ENCODE measurements at regions not wholly inside any gene's neighbourhood (a gene's known extent, or its start where the extent isn't known, plus 50 kb on each side); places are given as distances from the start of the nearest gene placed in this dataset.

DNA sequence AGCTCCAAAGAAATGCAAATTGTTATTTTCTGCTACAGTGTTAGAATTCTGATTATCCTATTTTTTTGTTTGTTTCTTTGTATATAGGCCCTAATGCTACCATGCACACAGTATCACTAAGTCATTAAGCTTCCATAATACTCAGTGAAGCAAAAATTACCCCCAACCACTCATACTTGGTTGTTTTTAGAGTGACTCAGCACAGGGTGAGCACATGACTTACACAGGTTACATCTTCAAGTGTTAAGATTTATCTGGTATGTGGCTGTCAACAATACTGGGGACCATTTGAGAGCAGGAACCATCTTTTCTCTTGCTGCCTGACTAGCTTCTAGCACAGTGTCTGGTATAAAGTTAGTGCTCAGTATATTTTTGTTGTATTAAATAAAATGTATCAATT lies 255.8 kb upstream of the SLC24A2 start (continued):
- TF ChIP-seq, protein P1, sequence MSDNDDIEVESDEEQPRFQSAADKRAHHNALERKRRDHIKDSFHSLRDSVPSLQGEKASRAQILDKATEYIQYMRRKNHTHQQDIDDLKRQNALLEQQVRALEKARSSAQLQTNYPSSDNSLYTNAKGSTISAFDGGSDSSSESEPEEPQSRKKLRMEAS (IDR thresholded peaks at IDR 0.05): no peak
- TF ChIP-seq SRF (IDR thresholded peaks at IDR 0.05; ENCODE audit: low read depth, low read length): no peak
- no peak for TF ChIP-seq NRF1 (IDR thresholded peaks at IDR 0.05; ENCODE audit: low read depth, low read length)
- TF ChIP-seq, protein P2, sequence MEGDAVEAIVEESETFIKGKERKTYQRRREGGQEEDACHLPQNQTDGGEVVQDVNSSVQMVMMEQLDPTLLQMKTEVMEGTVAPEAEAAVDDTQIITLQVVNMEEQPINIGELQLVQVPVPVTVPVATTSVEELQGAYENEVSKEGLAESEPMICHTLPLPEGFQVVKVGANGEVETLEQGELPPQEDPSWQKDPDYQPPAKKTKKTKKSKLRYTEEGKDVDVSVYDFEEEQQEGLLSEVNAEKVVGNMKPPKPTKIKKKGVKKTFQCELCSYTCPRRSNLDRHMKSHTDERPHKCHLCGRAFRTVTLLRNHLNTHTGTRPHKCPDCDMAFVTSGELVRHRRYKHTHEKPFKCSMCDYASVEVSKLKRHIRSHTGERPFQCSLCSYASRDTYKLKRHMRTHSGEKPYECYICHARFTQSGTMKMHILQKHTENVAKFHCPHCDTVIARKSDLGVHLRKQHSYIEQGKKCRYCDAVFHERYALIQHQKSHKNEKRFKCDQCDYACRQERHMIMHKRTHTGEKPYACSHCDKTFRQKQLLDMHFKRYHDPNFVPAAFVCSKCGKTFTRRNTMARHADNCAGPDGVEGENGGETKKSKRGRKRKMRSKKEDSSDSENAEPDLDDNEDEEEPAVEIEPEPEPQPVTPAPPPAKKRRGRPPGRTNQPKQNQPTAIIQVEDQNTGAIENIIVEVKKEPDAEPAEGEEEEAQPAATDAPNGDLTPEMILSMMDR (IDR thresholded peaks at IDR 0.05; ENCODE audit: control extremely low read depth in 1 of 3, insufficient read depth in 1 of 3, low read depth in 1 of 3, low read length in 3 of 3): no peak
- TF ChIP-seq SIX5 (IDR thresholded peaks at IDR 0.05; ENCODE audit: low read depth, low read length): no peak

Data from H1 (cell line).